Body of pancreas (tissue), 4 donors: ENCODE measurements at regions not wholly inside any gene's neighbourhood (a gene's known extent, or its start where the extent isn't known, plus 50 kb on each side); places are given as distances from the start of the nearest gene placed in this dataset.

ENCODE experiments used
- POLR2A ChIP-seq, 3 donors: fragments of 450-650 bp; IDR thresholded peaks; one replicate each; pipeline ENCODE4 v1.6.1; 2016; ENCODE audit warnings: antibody characterized with exemption in 3 of 3, mild to moderate bottlenecking in 2 of 3
- TF ChIP-seq, protein P1 (sequence below), 7 experiments: fragments of 450-650 bp in 4 of 7; fragments of 200-600 bp in 3 of 7; sonication (generic) in 3 of 7; IDR thresholded peaks; one replicate each; pipeline ENCODE4 v1.5.1; 2016 to 2019; ENCODE audit warnings: antibody characterized with exemption in 7 of 7

DNA sequence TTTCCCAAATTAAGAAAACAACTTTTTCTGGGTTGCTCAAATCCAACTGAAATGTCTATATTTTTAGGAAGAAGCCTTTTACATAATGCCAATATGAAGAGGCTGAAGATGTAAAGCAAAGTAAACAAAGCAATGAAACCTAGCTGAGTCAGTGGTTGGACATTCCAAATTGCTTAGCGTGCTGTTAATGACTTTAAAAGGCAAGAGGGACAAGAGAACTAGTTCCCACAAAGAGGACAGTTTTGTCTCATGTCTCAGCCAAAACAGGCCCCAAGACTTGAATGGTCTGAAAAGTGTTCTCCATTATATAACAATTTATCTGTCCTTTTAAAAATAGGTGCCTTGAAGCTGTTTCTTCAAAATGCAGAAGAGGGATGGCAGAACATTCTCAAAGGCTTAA, 407.0 kb downstream of the ENC1 start:
- TF ChIP-seq, protein P1, sequence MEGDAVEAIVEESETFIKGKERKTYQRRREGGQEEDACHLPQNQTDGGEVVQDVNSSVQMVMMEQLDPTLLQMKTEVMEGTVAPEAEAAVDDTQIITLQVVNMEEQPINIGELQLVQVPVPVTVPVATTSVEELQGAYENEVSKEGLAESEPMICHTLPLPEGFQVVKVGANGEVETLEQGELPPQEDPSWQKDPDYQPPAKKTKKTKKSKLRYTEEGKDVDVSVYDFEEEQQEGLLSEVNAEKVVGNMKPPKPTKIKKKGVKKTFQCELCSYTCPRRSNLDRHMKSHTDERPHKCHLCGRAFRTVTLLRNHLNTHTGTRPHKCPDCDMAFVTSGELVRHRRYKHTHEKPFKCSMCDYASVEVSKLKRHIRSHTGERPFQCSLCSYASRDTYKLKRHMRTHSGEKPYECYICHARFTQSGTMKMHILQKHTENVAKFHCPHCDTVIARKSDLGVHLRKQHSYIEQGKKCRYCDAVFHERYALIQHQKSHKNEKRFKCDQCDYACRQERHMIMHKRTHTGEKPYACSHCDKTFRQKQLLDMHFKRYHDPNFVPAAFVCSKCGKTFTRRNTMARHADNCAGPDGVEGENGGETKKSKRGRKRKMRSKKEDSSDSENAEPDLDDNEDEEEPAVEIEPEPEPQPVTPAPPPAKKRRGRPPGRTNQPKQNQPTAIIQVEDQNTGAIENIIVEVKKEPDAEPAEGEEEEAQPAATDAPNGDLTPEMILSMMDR (IDR thresholded peaks at IDR 0.05): no peak
- no peak for TF ChIP-seq POLR2A (IDR thresholded peaks at IDR 0.05)
